HEK293 (cell line): ENCODE measurements at regions not wholly inside any gene's neighbourhood (a gene's known extent, or its start where the extent isn't known, plus 50 kb on each side); places are given as distances from the start of the nearest gene placed in this dataset.

Experiments used
- BCL11A ChIP-seq: fragments of 450-650 bp; formaldehyde crosslinking; IDR thresholded peaks from 2 replicates; pipeline ENCODE4 v1.5.1; 2016; ENCODE audit warnings: low read depth, missing biosample characterization, missing genetic modification characterization
- CTCF ChIP-seq: fragments of 450-650 bp; formaldehyde crosslinking; IDR thresholded peaks from 2 replicates; pipeline ENCODE4 v1.5.1; 2016; ENCODE audit warnings: missing biosample characterization, missing genetic modification characterization
- GLI2 ChIP-seq: fragments of 450-650 bp; formaldehyde crosslinking; IDR thresholded peaks from 2 replicates; pipeline ENCODE4; 2017; ENCODE audit warnings: missing biosample characterization, missing genetic modification characterization, low read depth, borderline replicate concordance
- PBX3 ChIP-seq: sonication (generic); formaldehyde crosslinking; IDR thresholded peaks from 2 replicates; pipeline ENCODE4 v1.8.1; 2022; ENCODE audit warnings: mild to moderate bottlenecking, moderate library complexity, missing genetic modification reagents
- ZBTB20 ChIP-seq: fragments of 450-650 bp; formaldehyde crosslinking; IDR thresholded peaks from 2 replicates; pipeline ENCODE4 v1.5.1; 2016; ENCODE audit warnings: missing biosample characterization, missing genetic modification characterization
- ZNF138 ChIP-seq: fragments of 450-650 bp; formaldehyde crosslinking; IDR thresholded peaks from 2 replicates; pipeline ENCODE4 v1.5.1; 2016; ENCODE audit warnings: missing biosample characterization, missing genetic modification characterization, borderline replicate concordance
- ZNF24 ChIP-seq: fragments of 450-650 bp; formaldehyde crosslinking; IDR thresholded peaks from 2 replicates; pipeline ENCODE4 v1.5.1; 2016; ENCODE audit warnings: missing biosample characterization, missing genetic modification characterization
- ZNF560 ChIP-seq: fragments of 450-650 bp; formaldehyde crosslinking; IDR thresholded peaks from 2 replicates; pipeline ENCODE4 v1.5.1; 2017; ENCODE audit warnings: missing biosample characterization, missing genetic modification characterization, borderline replicate concordance
- ZNF792 ChIP-seq: fragments of 450-650 bp; formaldehyde crosslinking; IDR thresholded peaks from 2 replicates; pipeline ENCODE4 v1.5.1; 2016; ENCODE audit warnings: missing biosample characterization, missing genetic modification characterization

GRCh38 chr5:40394698-40395097, 285.0 kb upstream of the PTGER4 start:
- no peak for TF ChIP-seq ZNF24
- no peak for TF ChIP-seq ZBTB20 (tag by site-specific recombination)
- no peak for TF ChIP-seq CTCF
- no peak for TF ChIP-seq ZNF560 (tag by site-specific recombination)
- no peak for TF ChIP-seq BCL11A (tag by site-specific recombination)
- no peak for TF ChIP-seq PBX3 (CRISPR knock-in tag)
- no peak for TF ChIP-seq ZNF792 (tag by site-specific recombination)
- TF ChIP-seq GLI2 (tag by site-specific recombination) = no peak
- no peak for TF ChIP-seq ZNF138 (tag by site-specific recombination)
